ENCODE measurements at regions not wholly inside any gene's neighbourhood (a gene's known extent, or its start where the extent isn't known, plus 50 kb on each side); places are given as distances from the start of the nearest gene placed in this dataset.
"Not testable (repeated sequence)": the region's sequence is repeated elsewhere in the genome, so short reads cannot be mapped to it uniquely, and the experiment has no call there.

- FAIRE-seq, result no peak
- Histone ChIP-seq H3K4me3 (ENCODE audit: low read depth in 1 of 3, low read length in 3 of 3) (no peak overlapping the region), H3K4me1 (ENCODE audit: control insufficient read depth in 3 of 3, insufficient read depth in 2 of 3, low read depth in 1 of 3, low read length in 2 of 3) (peaks cover 0 to 7% (median 5%) of the 10 kb centered on the region in 3 donors), H3K27ac (ENCODE audit: low read depth in 1 of 3, low read length in 2 of 3) (no peak overlapping the region), H3K36me3 (ENCODE audit: control insufficient read depth in 3 of 3, insufficient read depth in 2 of 3, low read depth in 1 of 3, low read length in 3 of 3) (no peaks in the 10 kb centered on the region), H3K27me3 (ENCODE audit: control insufficient read depth in 3 of 3, insufficient read depth in 3 of 3, low read length in 3 of 3) (no peaks in the 10 kb centered on the region), H3K9me3 (ENCODE audit: control insufficient read depth in 2 of 2, insufficient read depth in 1 of 2, low read depth in 1 of 2, low read length in 1 of 2) (no peaks in the 10 kb centered on the region)
- DNase-seq, result peak in 1 of 2 donors; percentile 16
- WGBS, 3 donors, result 11 to 50% (median 46%) methylated on average over 2 of the region's 2 CpGs
Observed at GRCh38 chr7:17041324-17041723, 159.5 kb upstream of the AGR3 start.

GRCh38 chr7:17042211-17042610, 160.4 kb upstream of the AGR3 start:
- FAIRE-seq, result no peak
- 80 to 95% (median 86%) methylated on average over 2 of the region's 2 CpGs for WGBS, 3 donors
- no peak for DNase-seq
- H3K4me3 ChIP-seq (ENCODE audit: low read depth in 1 of 3, low read length in 3 of 3), result no peak overlapping the region
- no peak overlapping the region for H3K27ac ChIP-seq (ENCODE audit: low read depth in 1 of 3, low read length in 2 of 3)
- no peaks in the 10 kb centered on the region for H3K36me3 ChIP-seq (ENCODE audit: control insufficient read depth in 3 of 3, insufficient read depth in 2 of 3, low read depth in 1 of 3, low read length in 3 of 3)
- no peaks in the 10 kb centered on the region for H3K9me3 ChIP-seq (ENCODE audit: control insufficient read depth in 2 of 2, insufficient read depth in 1 of 2, low read depth in 1 of 2, low read length in 1 of 2)
- H3K4me1 ChIP-seq (ENCODE audit: control insufficient read depth in 3 of 3, insufficient read depth in 2 of 3, low read depth in 1 of 3, low read length in 2 of 3), result peaks cover 0 to 7% (median 5%) of the 10 kb centered on the region in 3 donors
- no peaks in the 10 kb centered on the region for H3K27me3 ChIP-seq (ENCODE audit: control insufficient read depth in 3 of 3, insufficient read depth in 3 of 3, low read length in 3 of 3)

DNA sequence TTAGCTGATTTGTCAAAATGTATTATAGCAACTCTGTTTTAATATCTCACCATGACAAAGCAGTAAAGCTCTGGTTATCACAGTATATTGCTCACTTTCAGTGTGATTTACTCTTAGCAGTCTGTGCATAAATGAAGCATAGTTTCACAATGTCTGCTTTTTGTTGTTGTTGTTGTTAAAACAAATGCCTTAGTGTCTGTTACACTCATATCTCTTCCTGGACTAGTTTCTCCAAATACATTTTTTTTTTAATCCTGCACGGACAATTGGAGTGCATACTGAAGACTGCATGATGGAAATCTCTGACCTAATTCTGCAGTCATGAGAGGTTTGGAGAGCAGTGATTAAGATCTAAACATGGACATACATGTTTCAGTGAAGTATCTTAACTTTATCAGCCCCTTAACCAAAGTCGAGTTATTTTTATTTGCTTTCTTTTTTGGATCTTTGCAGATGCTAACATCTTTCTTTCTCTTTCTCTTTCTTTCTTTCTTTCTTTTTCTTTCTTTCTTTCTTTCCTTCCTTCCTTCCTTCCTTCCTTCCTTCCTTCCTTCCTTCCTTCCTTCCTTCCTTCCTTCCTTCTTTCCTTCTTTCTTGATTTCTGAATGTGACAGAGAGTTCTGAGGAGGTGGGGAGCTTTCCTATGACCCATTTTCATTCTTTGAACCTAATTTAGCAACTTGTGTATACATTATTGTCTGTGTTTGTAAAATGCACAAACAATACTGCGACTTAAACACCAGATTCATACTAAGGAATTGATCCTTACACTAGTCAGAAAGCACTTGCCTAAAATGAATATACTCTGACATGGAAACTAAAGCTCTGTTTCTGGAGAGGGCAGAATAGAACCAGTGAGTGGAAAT, 161.5 kb upstream of the AGR3 start:
- Histone ChIP-seq H3K4me3 (ENCODE audit: low read depth in 1 of 3, low read length in 3 of 3) (no peak overlapping the region), H3K4me1 (ENCODE audit: control insufficient read depth in 3 of 3, insufficient read depth in 2 of 3, low read depth in 1 of 3, low read length in 2 of 3) (peaks cover 0 to 7% (median 5%) of the 10 kb centered on the region in 3 donors), H3K27me3 (ENCODE audit: control insufficient read depth in 3 of 3, insufficient read depth in 3 of 3, low read length in 3 of 3) (no peaks in the 10 kb centered on the region), H3K27ac (ENCODE audit: low read depth in 1 of 3, low read length in 2 of 3) (no peak overlapping the region), H3K9me3 (ENCODE audit: control insufficient read depth in 2 of 2, insufficient read depth in 1 of 2, low read depth in 1 of 2, low read length in 1 of 2) (no peaks in the 10 kb centered on the region), H3K36me3 (ENCODE audit: control insufficient read depth in 3 of 3, insufficient read depth in 2 of 3, low read depth in 1 of 3, low read length in 3 of 3) (no peaks in the 10 kb centered on the region)
- no peak for FAIRE-seq
- WGBS, 3 donors, result 51 to 57% (median 53%) methylated on average over 3 of the region's 3 CpGs
- no peak for DNase-seq

- no peak for DNase-seq
- Histone ChIP-seq H3K9me3 (ENCODE audit: control insufficient read depth in 2 of 2, insufficient read depth in 1 of 2, low read depth in 1 of 2, low read length in 1 of 2) (no peaks in the 10 kb centered on the region), H3K36me3 (ENCODE audit: control insufficient read depth in 3 of 3, insufficient read depth in 2 of 3, low read depth in 1 of 3, low read length in 3 of 3) (no peaks in the 10 kb centered on the region), H3K27me3 (ENCODE audit: control insufficient read depth in 3 of 3, insufficient read depth in 3 of 3, low read length in 3 of 3) (no peaks in the 10 kb centered on the region), H3K4me1 (ENCODE audit: control insufficient read depth in 3 of 3, insufficient read depth in 2 of 3, low read depth in 1 of 3, low read length in 2 of 3) (peaks cover 0 to 5% (median 2%) of the 10 kb centered on the region in 3 donors), H3K27ac (ENCODE audit: low read depth in 1 of 3, low read length in 2 of 3) (no peak overlapping the region), H3K4me3 (ENCODE audit: low read depth in 1 of 3, low read length in 3 of 3) (no peak overlapping the region)
- no peak for FAIRE-seq
- 95 to 98% (median 95%) methylated on average over 2 of the region's 2 CpGs for WGBS, 3 donors
Observed at GRCh38 chr7:17044396-17044795, 162.6 kb upstream of the AGR3 start.

- H3K9me3 ChIP-seq (ENCODE audit: control insufficient read depth in 2 of 2, insufficient read depth in 1 of 2, low read depth in 1 of 2, low read length in 1 of 2), result no peaks in the 10 kb centered on the region
- FAIRE-seq, result no peak
- 88 to 97% (median 89%) methylated on average over 2 of the region's 2 CpGs for WGBS, 3 donors
Observed at GRCh38 chr7:17044861-17045260, 163.1 kb upstream of the AGR3 start.

DNA sequence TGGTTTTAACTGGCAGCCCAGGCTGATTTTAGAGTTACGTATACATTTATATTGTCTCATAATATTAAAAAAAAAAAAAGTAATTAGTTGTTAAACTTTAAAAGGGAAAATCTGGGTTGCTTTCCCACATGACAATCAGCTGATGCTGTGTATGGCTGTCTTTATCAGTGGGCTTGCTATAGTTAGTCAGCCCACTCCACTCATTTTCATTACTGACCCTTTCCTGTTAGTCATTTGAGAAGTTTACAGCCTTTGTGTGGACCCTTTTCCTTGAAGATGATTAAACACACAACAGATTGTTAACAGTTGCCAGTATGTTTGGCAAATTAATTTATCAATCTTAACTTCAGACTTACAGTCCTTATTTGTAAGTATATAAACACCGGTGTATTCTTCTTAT, 164.5 kb upstream of the AGR3 start:
- Histone ChIP-seq H3K4me1 (ENCODE audit: control insufficient read depth in 3 of 3, insufficient read depth in 2 of 3, low read depth in 1 of 3, low read length in 2 of 3) (no peaks in the 10 kb centered on the region), H3K27me3 (ENCODE audit: control insufficient read depth in 3 of 3, insufficient read depth in 3 of 3, low read length in 3 of 3) (no peaks in the 10 kb centered on the region), H3K9me3 (ENCODE audit: control insufficient read depth in 2 of 2, insufficient read depth in 1 of 2, low read depth in 1 of 2, low read length in 1 of 2) (no peaks in the 10 kb centered on the region), H3K4me3 (ENCODE audit: low read depth in 1 of 3, low read length in 3 of 3) (no peak overlapping the region), H3K27ac (ENCODE audit: low read depth in 1 of 3, low read length in 2 of 3) (no peak overlapping the region), H3K36me3 (ENCODE audit: control insufficient read depth in 3 of 3, insufficient read depth in 2 of 3, low read depth in 1 of 3, low read length in 3 of 3) (no peaks in the 10 kb centered on the region)
- FAIRE-seq (no peak), DNase-seq (no peak)
- 84 to 96% (median 91%) methylated on average over 2 of the region's 2 CpGs for WGBS, 3 donors

More at GRCh38 chr7:17044861-17045260, 163.1 kb upstream of the AGR3 start:
- no peaks in the 10 kb centered on the region for H3K27me3 ChIP-seq (ENCODE audit: control insufficient read depth in 3 of 3, insufficient read depth in 3 of 3, low read length in 3 of 3)
- H3K27ac ChIP-seq (ENCODE audit: low read depth in 1 of 3, low read length in 2 of 3), result no peak overlapping the region
- H3K36me3 ChIP-seq (ENCODE audit: control insufficient read depth in 3 of 3, insufficient read depth in 2 of 3, low read depth in 1 of 3, low read length in 3 of 3), result no peaks in the 10 kb centered on the region
- no peak overlapping the region for H3K4me3 ChIP-seq (ENCODE audit: low read depth in 1 of 3, low read length in 3 of 3)
- H3K4me1 ChIP-seq (ENCODE audit: control insufficient read depth in 3 of 3, insufficient read depth in 2 of 3, low read depth in 1 of 3, low read length in 2 of 3), result peaks cover 0 to 5% (median 0%) of the 10 kb centered on the region in 3 donors
- DNase-seq, result no peak

- FAIRE-seq (no peak), DNase-seq (no peak)
- H3K4me1 ChIP-seq (ENCODE audit: control insufficient read depth in 3 of 3, insufficient read depth in 2 of 3, low read depth in 1 of 3, low read length in 2 of 3), result no peaks in the 10 kb centered on the region
- H3K36me3 ChIP-seq (ENCODE audit: control insufficient read depth in 3 of 3, insufficient read depth in 2 of 3, low read depth in 1 of 3, low read length in 3 of 3), result no peaks in the 10 kb centered on the region
- no peaks in the 10 kb centered on the region for H3K27me3 ChIP-seq (ENCODE audit: control insufficient read depth in 3 of 3, insufficient read depth in 3 of 3, low read length in 3 of 3)
- no peak overlapping the region for H3K4me3 ChIP-seq (ENCODE audit: low read depth in 1 of 3, low read length in 3 of 3)
- WGBS, 3 donors, result 68 to 84% (median 82%) methylated on average over 6 of the region's 6 CpGs
- H3K27ac ChIP-seq (ENCODE audit: low read depth in 1 of 3, low read length in 2 of 3), result no peak overlapping the region
- no peaks in the 10 kb centered on the region for H3K9me3 ChIP-seq (ENCODE audit: control insufficient read depth in 2 of 2, insufficient read depth in 1 of 2, low read depth in 1 of 2, low read length in 1 of 2)
Observed at GRCh38 chr7:17046666-17047065, 164.9 kb upstream of the AGR3 start.

DNA sequence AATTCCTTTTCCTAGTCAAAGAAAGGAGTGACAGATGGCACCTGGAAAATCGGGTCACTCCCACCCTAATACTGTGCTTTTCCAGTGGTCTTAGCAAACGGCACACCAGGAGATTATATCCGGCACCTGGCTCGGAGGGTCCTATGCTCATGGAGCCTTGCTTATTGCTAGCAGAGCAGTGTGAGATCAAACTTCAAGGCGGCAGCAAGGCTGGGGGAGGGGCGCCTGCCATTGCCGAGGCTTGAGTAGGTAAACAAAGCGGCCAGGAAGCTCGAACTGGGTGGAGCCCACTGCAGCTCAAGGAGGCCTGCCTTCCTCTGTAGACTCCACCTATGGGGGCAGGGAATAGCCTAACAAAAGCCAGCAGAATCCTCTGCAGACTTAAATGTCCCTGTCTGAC, 171.4 kb upstream of the AGR3 start:
- not testable (repeated sequence) for H3K9me3 ChIP-seq (ENCODE audit: control insufficient read depth in 2 of 2, insufficient read depth in 1 of 2, low read depth in 1 of 2, low read length in 1 of 2); H3K27me3 ChIP-seq (ENCODE audit: control insufficient read depth in 3 of 3, insufficient read depth in 3 of 3, low read length in 3 of 3); H3K36me3 ChIP-seq (ENCODE audit: control insufficient read depth in 3 of 3, insufficient read depth in 2 of 3, low read depth in 1 of 3, low read length in 3 of 3); H3K4me1 ChIP-seq (ENCODE audit: control insufficient read depth in 3 of 3, insufficient read depth in 2 of 3, low read depth in 1 of 3, low read length in 2 of 3); FAIRE-seq; H3K27ac ChIP-seq (ENCODE audit: low read depth in 1 of 3, low read length in 2 of 3); H3K4me3 ChIP-seq (ENCODE audit: low read depth in 1 of 3, low read length in 3 of 3); DNase-seq
- 75 to 81% (median 76%) methylated on average over 9 of the region's 9 CpGs for WGBS, 3 donors

DNA sequence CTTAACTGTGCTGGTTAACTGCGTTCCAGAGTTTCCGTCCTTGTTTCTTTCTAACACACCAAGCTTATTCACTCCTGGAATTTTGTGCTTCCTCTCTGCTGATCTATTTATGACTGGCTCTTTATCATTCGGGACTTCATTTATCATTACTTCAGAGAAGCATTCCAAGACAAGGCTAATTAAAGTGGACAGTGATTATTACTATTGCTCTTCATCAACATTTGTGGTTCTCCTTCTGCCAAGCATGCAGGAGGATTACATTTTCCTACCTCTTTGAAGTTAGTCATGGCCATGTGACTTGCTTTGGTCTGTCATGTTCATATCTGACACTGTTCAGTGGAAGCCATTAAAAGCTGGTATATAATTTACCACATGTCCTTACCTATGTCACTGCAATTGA, 172.4 kb upstream of the AGR3 start:
- H3K27me3 ChIP-seq (ENCODE audit: control insufficient read depth in 3 of 3, insufficient read depth in 3 of 3, low read length in 3 of 3), result no peaks in the 10 kb centered on the region
- peaks cover 0 to 2% of the 10 kb centered on the region in 2 donors for H3K9me3 ChIP-seq (ENCODE audit: control insufficient read depth in 2 of 2, insufficient read depth in 1 of 2, low read depth in 1 of 2, low read length in 1 of 2)
- H3K36me3 ChIP-seq (ENCODE audit: control insufficient read depth in 3 of 3, insufficient read depth in 2 of 3, low read depth in 1 of 3, low read length in 3 of 3), result no peaks in the 10 kb centered on the region
- 61 to 91% (median 82%) methylated on average over 3 of the region's 3 CpGs for WGBS, 3 donors
- H3K4me1 ChIP-seq (ENCODE audit: control insufficient read depth in 3 of 3, insufficient read depth in 2 of 3, low read depth in 1 of 3, low read length in 2 of 3), result no peaks in the 10 kb centered on the region
- H3K27ac ChIP-seq (ENCODE audit: low read depth in 1 of 3, low read length in 2 of 3), result no peak overlapping the region
- no peak overlapping the region for H3K4me3 ChIP-seq (ENCODE audit: low read depth in 1 of 3, low read length in 3 of 3)
- FAIRE-seq, result no peak
- no peak for DNase-seq

All from small intestine (tissue), 7 donors.